HG02973 (cell line): ENCODE measurements at regions not wholly inside any gene's neighbourhood (a gene's known extent, or its start where the extent isn't known, plus 50 kb on each side); places are given as distances from the start of the nearest gene placed in this dataset.
"Not testable (repeated sequence)": the region's sequence is repeated elsewhere in the genome, so short reads cannot be mapped to it uniquely, and the experiment has no call there.

Source experiments
- ATAC-seq: cut with Tn5 transposase; IDR thresholded peaks from one replicate; pipeline ENCODE4 v1.9.1; 2021; ENCODE audit warnings: moderate library complexity; ENCODE audit not compliant: unreplicated experiment

- no peak for ATAC-seq
These were observed 1356.7 kb downstream of the SI start for GRCh38 chr3:163721596-163721995.

DNA sequence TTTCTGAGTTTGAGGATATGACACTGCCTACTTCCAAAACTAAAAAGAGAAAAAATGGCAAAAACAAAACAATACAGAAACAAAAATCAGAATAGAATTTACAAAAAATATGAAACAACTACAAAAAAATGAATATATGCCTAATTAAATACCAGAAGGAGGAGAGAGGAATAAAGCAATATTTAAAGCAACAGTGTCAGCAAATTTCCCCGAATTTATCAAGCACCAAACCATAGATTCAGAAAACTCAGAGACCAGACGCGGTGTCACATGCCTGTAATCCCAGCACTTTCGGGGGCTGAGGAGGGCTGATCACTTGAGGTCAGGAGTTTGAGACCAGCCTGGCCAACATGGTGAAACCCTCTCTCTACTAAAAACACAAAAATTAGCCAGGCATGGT lies 1360.9 kb downstream of the SI start:
- no peak for ATAC-seq

DNA sequence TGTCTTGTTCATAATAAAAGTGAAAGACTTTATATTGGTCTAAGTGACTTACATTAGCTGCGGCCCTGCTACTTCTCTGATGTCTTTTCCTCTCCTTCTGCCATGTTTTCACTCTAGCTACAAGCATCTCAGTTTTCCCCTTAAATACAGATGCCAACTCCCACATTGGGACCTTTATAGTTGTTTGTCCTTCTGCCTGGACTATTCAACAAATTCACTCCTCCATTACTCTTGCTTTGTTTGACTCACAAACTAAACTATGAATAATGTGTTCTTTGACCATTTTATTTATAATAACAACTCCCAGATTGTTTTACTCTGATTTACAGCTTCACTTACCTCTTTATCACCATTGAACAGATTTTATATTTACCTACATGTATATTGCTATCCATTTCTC lies 1369.9 kb downstream of the SI start:
- ATAC-seq: no peak

DNA sequence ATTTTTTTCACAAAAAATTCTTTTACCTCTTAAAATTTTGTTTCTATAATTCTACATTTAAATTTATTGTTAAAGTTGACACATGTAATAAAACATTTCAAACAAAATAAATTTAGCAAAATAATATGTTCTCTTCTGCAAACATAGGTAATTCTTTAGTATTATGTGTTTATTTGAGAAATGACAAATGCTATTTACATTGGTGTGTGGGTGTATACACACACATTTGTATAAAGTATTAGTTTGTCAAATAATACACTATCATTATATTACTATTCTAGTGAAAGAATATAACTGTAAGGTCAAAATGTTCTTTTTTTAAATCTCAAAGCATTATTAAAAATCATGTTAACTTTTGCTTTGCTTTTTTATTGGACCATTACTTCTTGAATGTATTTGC lies 1370.6 kb downstream of the SI start:
- no peak for ATAC-seq

DNA sequence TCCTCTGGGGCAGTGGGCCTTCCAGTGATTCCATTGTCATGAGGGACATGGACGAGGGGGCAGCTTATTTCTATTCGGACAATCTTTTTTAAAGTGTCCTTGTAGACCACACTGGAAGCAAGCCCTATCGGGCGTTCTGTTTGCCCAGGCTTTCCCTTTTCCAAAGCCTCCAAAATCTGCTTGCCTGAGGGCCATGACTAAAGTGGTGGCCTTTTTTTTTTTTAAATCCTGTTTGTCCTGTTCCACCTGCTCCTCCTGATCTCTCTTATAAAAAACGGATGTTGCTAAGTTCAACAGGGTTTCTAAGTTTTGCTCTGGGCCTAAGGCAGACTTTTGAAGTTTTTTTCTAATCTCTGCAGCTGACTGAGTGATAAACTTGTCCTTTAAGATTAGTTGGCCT lies 1380.1 kb downstream of the SI start:
- ATAC-seq: not testable (repeated sequence)

GRCh38 chr3:163692494-163692893 lies 1385.8 kb downstream of the SI start:
- no peak for ATAC-seq

DNA sequence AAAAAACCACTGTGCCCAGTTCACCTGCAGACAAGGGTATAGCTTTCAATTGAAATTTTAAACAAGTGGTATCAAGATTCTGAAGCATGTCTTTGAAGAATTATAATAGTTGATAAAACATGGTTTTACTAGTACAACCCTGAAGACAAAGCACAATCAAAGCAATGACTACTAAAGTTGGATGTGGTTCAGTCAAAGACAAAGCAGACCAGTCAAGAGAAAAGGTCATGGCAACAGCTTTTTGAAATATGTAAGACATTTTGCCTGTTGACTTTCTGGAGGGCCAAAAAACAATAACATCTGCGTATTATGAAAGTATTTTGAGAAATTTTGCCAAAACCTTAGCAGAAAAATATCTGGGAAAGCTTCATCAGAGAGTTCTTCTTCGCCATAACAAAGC lies 1393.6 kb downstream of the SI start:
- ATAC-seq: no peak

DNA sequence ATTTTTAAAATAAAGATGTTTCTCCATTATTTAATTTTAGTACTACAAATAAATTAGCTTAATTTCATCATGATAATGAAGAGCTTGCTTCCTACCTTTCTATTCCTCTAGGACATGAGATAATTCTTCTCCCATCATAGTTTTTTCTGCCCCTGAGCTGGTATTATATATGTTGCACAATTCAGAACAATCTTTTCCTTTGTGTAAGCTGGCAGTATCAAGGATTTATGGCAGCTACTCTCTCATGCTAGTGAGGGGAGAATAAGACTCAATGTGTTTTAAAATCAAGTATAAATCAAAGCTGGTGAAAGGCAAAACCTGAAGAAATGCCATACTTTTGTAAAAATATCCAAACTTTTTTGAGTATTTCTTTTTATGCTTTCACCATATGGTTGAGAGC lies 1405.3 kb downstream of the SI start:
- ATAC-seq: no peak

GRCh38 chr3:163671201-163671600 lies 1407.1 kb downstream of the SI start:
- ATAC-seq: no peak

GRCh38 chr3:163664466-163664865 lies 1413.8 kb downstream of the SI start:
- ATAC-seq: no peak

DNA sequence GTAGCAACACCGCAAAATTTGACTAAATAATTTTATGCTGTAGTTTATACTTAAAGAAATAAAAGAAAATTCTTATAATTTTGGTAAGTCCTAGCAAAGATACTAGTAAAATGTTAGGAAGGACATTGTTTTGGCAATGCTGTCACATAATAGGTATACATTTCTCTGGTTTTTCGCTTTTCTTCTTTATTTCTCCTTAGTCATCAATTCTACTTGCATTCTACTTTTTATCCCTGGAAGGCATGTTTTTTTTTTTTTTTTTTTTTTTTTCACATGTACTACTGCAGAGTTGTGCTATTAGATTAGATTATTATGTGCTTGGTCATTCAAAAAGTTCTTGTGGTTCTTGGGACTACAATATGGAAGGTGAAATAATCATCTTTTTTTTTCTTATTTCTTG lies 1421.2 kb downstream of the SI start:
- no peak for ATAC-seq

GRCh38 chr3:163655021-163655420 lies 1423.3 kb downstream of the SI start:
- ATAC-seq: no peak

DNA sequence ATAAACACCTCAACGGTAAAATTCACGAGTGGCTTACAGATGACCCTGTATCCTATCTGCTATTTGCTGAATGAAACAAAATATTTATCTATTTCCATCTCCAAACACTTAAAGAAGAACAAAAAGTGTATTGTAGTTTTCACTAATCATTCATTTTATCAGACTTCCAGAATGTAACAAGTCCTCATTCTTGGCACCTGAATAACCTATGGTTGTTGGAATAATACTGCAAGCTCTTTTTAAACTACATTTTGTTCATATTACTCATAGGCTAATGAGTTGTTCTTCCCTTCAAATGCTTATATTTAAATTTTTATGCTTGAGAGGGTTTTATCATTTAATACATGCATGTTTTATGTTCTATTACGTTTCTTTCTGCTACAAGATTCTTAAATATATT lies 1434.1 kb downstream of the SI start:
- no peak for ATAC-seq

DNA sequence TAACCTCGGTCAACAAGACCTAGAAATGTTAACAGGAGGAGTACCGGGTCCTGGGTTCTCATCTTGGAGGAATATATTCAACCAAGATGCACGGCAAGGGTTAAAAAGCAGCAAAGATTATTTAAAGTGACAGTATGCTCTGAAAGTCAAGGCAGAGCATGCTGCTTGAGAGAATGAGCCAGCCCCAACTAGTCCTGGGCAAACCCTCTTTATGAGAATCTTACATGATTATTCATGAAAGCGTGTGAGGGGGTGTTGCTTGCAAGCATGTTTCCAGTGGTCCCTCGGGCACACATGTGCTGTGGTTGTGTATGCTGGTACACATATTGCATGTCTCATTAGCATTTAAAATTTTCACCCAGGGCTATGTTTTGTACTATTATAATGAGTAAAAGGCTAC lies 1445.6 kb downstream of the SI start:
- no peak for ATAC-seq

GRCh38 chr3:163626753-163627152 lies 1451.5 kb downstream of the SI start:
- no peak for ATAC-seq

GRCh38 chr3:163622384-163622783 lies 1455.9 kb downstream of the SI start:
- ATAC-seq: no peak

- no peak for ATAC-seq
These were observed 1463.4 kb downstream of the SI start for GRCh38 chr3:163614886-163615285.

- ATAC-seq: no peak
These were observed 1472.4 kb downstream of the SI start for GRCh38 chr3:163605915-163606314.

DNA sequence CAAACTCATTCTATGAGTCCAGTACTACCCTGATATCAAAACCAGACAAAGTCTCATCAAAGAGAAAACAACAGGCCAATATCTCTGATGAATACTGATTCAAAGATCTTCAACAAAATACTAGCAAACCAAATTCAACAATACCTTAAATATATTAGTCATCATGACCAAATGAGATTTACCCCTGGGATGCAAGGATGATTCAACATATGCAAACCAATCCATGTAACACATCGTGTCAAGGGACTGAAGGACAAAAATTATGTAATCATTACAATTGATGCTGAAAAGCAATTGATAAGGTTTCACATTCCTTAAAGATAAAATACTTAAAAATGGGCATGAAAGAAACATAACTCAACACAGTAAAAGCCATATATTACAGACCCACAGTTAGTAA lies 1476.9 kb downstream of the SI start:
- no peak for ATAC-seq

DNA sequence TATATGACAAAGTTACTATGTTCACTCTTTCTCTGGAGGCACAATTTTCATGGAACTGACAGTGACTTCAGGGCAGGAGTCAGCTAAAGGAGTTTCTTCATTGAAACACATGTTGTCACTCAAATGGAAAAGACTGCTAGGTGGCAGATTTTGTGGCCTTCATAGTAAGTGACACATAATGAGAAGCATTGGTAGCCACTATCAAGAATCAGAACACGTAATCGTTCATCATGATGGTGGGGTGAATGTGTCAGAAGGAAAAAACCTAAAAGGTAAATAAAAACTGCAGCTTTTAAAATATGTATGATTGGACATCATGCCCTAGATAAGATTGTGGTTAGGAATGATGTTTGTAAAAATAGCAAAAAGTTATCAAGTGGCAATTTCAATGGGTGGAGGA lies 1491.0 kb downstream of the SI start:
- ATAC-seq: no peak

GRCh38 chr3:163582967-163583366 lies 1495.3 kb downstream of the SI start:
- ATAC-seq: no peak

DNA sequence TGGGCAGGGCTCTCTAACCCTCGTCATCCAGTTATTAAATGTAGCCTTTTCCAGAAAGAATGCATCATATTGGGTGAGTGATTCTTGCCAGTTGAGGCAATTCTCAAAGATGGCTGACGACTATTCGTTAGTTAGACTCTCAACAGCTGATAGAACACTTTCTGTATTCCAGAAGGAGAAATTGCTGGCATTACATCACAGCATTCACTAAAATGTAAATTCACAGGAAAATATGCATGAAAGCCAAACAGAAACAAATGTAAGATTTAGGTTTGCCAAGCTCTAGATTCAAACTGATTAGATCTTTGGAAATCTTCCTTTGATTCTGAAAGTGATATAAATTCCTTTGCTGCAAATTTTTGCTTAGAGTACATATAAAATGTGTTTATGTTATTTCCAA lies 1501.0 kb downstream of the SI start:
- no peak for ATAC-seq

GRCh38 chr3:163576314-163576713 lies 1502.0 kb downstream of the SI start:
- no peak for ATAC-seq

GRCh38 chr3:163573324-163573723 lies 1505.0 kb downstream of the SI start:
- ATAC-seq: no peak
